ENCODE measurements at regions not wholly inside any gene's neighbourhood (a gene's known extent, or its start where the extent isn't known, plus 50 kb on each side); places are given as distances from the start of the nearest gene placed in this dataset.

DNA sequence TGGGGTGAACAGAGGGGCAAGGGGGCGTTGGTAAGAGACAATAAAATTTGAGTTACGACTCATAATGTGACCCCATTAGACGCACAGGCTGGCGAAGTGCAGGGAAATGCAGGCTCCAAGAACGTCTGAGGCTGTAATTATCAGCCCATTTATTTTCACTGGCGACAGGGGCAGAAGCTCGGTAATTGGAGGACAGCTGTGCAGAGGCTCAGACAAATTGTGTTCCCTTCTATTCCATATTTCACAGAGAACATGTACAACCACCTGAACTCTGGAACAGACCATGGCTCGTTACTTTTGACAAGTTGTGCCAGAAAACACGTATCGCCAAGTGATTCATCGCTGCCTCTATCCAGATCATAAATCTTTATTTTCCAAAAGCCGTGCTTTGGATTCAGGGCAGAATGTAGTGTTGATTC lies 137.3 kb upstream of the FRMD4A start:
- H3K4me1 ChIP-seq = peaks cover 0 to 33% (median 30%) of the 10 kb centered on the region in 4 donors
- intact Hi-C loops (cut with DNase I) = no loop called here
- no peaks in the 10 kb centered on the region for H3K36me3 ChIP-seq
- peaks cover 0 to 9% (median 0%) of the 10 kb centered on the region in 4 donors for H3K9me3 ChIP-seq
- H3K4me3 ChIP-seq = peak overlapping the region in 1 of 4 donors; percentile 29
- WGBS = 42% methylated on average over 12 of the region's 12 CpGs
- peak overlapping the region; percentile 55 to 78 (median 64) for H3K27ac ChIP-seq (replicated peaks in 1 of 4)
- H3K27me3 ChIP-seq = no peaks in the 10 kb centered on the region
- peak; percentile 57 for TF ChIP-seq EP300 (IDR thresholded peaks at IDR 0.05)
- TF ChIP-seq POLR2AphosphoS5 (IDR thresholded peaks at IDR 0.05) = peak; percentile 24 to 47
- TF ChIP-seq POLR2A (IDR thresholded peaks at IDR 0.05; ENCODE audit: low read depth) = no peak
- no peak for DNase-seq (ENCODE audit: extremely low spot score)

DNA sequence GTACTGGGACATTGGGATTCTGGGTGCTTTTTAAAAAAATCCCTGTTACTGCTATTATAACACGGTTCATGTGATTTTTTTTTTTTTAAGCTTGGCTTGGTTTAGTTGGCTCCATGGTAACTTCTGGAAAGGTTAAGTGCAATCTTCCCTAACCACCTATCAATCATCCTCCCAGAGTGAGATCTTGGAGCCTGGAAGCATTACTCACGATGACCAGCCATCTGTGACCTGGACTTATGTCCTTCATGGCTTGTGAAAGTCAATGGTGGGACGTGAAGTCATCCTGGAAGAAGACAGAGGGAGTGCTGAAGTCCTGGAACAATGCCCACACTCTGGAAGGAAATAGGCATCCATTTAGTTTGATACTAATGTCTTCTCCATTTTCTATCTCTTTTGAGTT lies 135.5 kb upstream of the FRMD4A start:
- Histone ChIP-seq H3K9me3 (peaks cover 0 to 9% (median 0%) of the 10 kb centered on the region in 4 donors), H3K36me3 (no peaks in the 10 kb centered on the region), H3K27ac (replicated peaks in 1 of 4) (no peak overlapping the region), H3K27me3 (no peaks in the 10 kb centered on the region), H3K4me3 (no peak overlapping the region), H3K4me1 (peaks cover 0 to 33% (median 30%) of the 10 kb centered on the region in 4 donors)
- 40% methylated on average over 3 of the region's 3 CpGs for WGBS
- DNase-seq (ENCODE audit: extremely low spot score) = no peak
- intact Hi-C loops (cut with DNase I) = no loop called here
- TF ChIP-seq EP300 (IDR thresholded peaks at IDR 0.05) = no peak
- no peak for TF ChIP-seq POLR2AphosphoS5 (IDR thresholded peaks at IDR 0.05)
- TF ChIP-seq, protein P1, sequence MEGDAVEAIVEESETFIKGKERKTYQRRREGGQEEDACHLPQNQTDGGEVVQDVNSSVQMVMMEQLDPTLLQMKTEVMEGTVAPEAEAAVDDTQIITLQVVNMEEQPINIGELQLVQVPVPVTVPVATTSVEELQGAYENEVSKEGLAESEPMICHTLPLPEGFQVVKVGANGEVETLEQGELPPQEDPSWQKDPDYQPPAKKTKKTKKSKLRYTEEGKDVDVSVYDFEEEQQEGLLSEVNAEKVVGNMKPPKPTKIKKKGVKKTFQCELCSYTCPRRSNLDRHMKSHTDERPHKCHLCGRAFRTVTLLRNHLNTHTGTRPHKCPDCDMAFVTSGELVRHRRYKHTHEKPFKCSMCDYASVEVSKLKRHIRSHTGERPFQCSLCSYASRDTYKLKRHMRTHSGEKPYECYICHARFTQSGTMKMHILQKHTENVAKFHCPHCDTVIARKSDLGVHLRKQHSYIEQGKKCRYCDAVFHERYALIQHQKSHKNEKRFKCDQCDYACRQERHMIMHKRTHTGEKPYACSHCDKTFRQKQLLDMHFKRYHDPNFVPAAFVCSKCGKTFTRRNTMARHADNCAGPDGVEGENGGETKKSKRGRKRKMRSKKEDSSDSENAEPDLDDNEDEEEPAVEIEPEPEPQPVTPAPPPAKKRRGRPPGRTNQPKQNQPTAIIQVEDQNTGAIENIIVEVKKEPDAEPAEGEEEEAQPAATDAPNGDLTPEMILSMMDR (IDR thresholded peaks at IDR 0.05) = no peak
- no peak for TF ChIP-seq POLR2A (IDR thresholded peaks at IDR 0.05; ENCODE audit: low read depth)

DNA sequence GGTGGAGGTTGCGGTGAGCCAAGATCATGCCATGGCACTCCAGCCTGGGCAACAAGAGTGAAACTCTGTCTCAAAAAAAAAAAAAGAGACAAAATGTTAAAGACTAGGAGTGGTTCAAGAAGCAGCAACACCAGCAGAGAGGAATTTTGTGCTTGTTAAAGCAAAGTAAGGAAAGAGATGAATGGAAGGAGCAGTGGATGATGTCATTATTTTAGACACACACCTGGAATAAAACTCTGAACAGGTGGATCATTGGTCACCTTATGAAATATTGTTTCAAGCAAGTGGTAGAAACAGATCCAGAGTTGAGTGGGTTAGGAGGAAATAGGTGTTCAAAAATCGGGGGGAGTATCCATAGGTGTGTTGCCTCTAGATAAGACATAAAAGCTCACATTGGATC lies 129.7 kb upstream of the FRMD4A start:
- H3K4me3 ChIP-seq = no peak overlapping the region
- H3K27ac ChIP-seq (replicated peaks in 1 of 4) = no peak overlapping the region
- H3K27me3 ChIP-seq = no peaks in the 10 kb centered on the region
- H3K4me1 ChIP-seq = no peaks in the 10 kb centered on the region
- TF ChIP-seq EP300 (IDR thresholded peaks at IDR 0.05) = no peak
- TF ChIP-seq, protein P1 (IDR thresholded peaks at IDR 0.05) = no peak
- no peak for TF ChIP-seq POLR2AphosphoS5 (IDR thresholded peaks at IDR 0.05)
- no peak for TF ChIP-seq POLR2A (IDR thresholded peaks at IDR 0.05; ENCODE audit: low read depth)
- no peak for DNase-seq (ENCODE audit: extremely low spot score)
- H3K9me3 ChIP-seq = peaks cover 0 to 9% (median 0%) of the 10 kb centered on the region in 4 donors
- intact Hi-C loops (cut with DNase I) = no loop called here
- H3K36me3 ChIP-seq = no peaks in the 10 kb centered on the region
- WGBS = 95% methylated on average over 2 of the region's 2 CpGs

DNA sequence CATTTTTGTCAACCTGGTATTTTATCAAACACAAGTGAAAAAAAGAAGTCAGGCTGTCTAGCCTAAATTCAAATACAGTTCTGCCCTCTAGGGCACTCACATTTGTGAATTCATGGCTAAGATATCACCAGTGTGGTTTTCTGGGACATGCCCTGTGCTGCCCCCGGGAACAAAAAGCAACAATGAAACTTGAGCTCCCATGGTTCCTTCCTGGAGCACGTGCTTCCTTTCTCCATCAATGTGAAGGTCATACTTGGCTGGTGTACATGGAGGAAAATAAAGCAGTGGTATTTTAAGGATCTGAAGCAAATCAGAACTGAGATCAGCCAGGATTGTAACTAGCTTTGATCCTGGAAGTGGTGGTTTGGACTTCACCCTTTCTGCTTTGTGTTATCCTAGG lies 128.9 kb upstream of the FRMD4A start:
- intact Hi-C loops (cut with DNase I) = no loop called here

DNA sequence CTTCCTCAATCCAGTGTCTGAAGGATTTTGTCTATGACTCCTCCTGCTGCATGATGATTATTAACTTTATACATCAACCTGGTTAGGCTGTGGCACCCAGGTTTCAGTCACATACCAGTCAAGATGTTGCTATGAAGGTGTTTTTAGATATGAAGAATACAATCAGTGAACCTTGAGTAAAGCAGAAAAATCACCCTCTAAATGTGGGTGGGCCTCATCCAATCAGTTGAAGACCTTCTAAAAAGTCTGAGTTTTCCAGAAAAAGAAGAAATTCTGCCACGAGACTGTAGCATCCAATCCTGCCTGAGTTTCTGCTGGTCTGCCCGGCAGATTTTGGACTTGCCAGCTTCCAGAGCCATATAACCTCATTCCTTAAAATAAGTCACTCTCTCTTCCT lies 126.1 kb upstream of the FRMD4A start:
- 96% methylated on average over 2 of the region's 2 CpGs for WGBS
- Histone ChIP-seq H3K9me3 (no peaks in the 10 kb centered on the region), H3K27ac (replicated peaks in 1 of 4) (no peak overlapping the region), H3K27me3 (no peaks in the 10 kb centered on the region), H3K36me3 (no peaks in the 10 kb centered on the region), H3K4me3 (no peak overlapping the region), H3K4me1 (no peaks in the 10 kb centered on the region)
- DNase-seq (ENCODE audit: extremely low spot score) = no peak
- intact Hi-C loops (cut with DNase I) = no loop called here
- no peak for TF ChIP-seq POLR2AphosphoS5 (IDR thresholded peaks at IDR 0.05)
- no peak for TF ChIP-seq EP300 (IDR thresholded peaks at IDR 0.05)
- TF ChIP-seq POLR2A (IDR thresholded peaks at IDR 0.05; ENCODE audit: low read depth) = no peak
- TF ChIP-seq, protein P1 (IDR thresholded peaks at IDR 0.05) = no peak

More for the DNA sequence above, 128.9 kb upstream of the FRMD4A start:
- WGBS = 50% methylated on average over 2 of the region's 2 CpGs
- H3K36me3 ChIP-seq = no peaks in the 10 kb centered on the region
- H3K27me3 ChIP-seq = no peaks in the 10 kb centered on the region
- DNase-seq (ENCODE audit: extremely low spot score) = no peak
- H3K4me1 ChIP-seq = no peaks in the 10 kb centered on the region
- peaks cover 0 to 9% (median 0%) of the 10 kb centered on the region in 4 donors for H3K9me3 ChIP-seq
- no peak overlapping the region for H3K27ac ChIP-seq (replicated peaks in 1 of 4)
- no peak overlapping the region for H3K4me3 ChIP-seq
- TF ChIP-seq POLR2AphosphoS5 (IDR thresholded peaks at IDR 0.05) (peak in 1 of 2 donors; percentile 36), POLR2A (IDR thresholded peaks at IDR 0.05; ENCODE audit: low read depth) (no peak)

Measured in esophagus muscularis mucosa (tissue), 4 donors.